Fibroblast of villous mesenchyme (primary cell): ENCODE measurements at regions not wholly inside any gene's neighbourhood (a gene's known extent, or its start where the extent isn't known, plus 50 kb on each side); places are given as distances from the start of the nearest gene placed in this dataset.
"Not testable (repeated sequence)": the region's sequence is repeated elsewhere in the genome, so short reads cannot be mapped to it uniquely, and the experiment has no call there.

ENCODE experiments used
- DNase-seq: peaks from one replicate; pipeline ENCODE4 v3.0.0-alpha.2; 2010; ENCODE audit warnings: low read depth
- H3K4me3 ChIP-seq: 2 replicates; pipeline ENCODE4 v1.5.1; 2011; ENCODE audit warnings: low read depth, mild to moderate bottlenecking, low read length
- CTCF ChIP-seq: IDR thresholded peaks from 2 replicates; pipeline ENCODE4 v1.5.1; 2012; ENCODE audit warnings: low read depth, mild to moderate bottlenecking, low read length; ENCODE audit not compliant: insufficient read depth

GRCh38 chr10:84957427-84957826, 629.0 kb downstream of the CCSER2 start:
- no peak overlapping the region for H3K4me3 ChIP-seq
- TF ChIP-seq CTCF = no peak
- DNase-seq = no peak

- no peak for TF ChIP-seq CTCF
- no peak overlapping the region for H3K4me3 ChIP-seq
- DNase-seq = no peak
These were observed 637.1 kb downstream of the CCSER2 start for GRCh38 chr10:84965468-84965867.

- TF ChIP-seq CTCF = no peak
- no peak for DNase-seq
- no peak overlapping the region for H3K4me3 ChIP-seq
These were observed 638.5 kb downstream of the CCSER2 start for GRCh38 chr10:84966708-84967441.

- not testable (repeated sequence) for DNase-seq, H3K4me3 ChIP-seq
These were observed 640.9 kb downstream of the CCSER2 start for GRCh38 chr10:84969297-84969696.

GRCh38 chr10:84987039-84987438, 658.6 kb downstream of the CCSER2 start:
- H3K4me3 ChIP-seq = no peak overlapping the region
- no peak for DNase-seq
- TF ChIP-seq CTCF = no peak

- H3K4me3 ChIP-seq = no peak overlapping the region
- DNase-seq = no peak
- TF ChIP-seq CTCF = no peak
These were observed 659.6 kb downstream of the CCSER2 start for GRCh38 chr10:84988011-84988410.

- DNase-seq = no peak
- no peak for TF ChIP-seq CTCF
- no peak overlapping the region for H3K4me3 ChIP-seq
These were observed 662.3 kb downstream of the CCSER2 start for GRCh38 chr10:84990713-84991112.
